HEK293T (cell line): ENCODE measurements at regions not wholly inside any gene's neighbourhood (a gene's known extent, or its start where the extent isn't known, plus 50 kb on each side); places are given as distances from the start of the nearest gene placed in this dataset.

Experiments
- ARNT ChIP-seq: fragments of 450-650 bp; IDR thresholded peaks from 2 replicates; pipeline ENCODE4 v1.6.1; 2017; ENCODE audit warnings: mild to moderate bottlenecking
- BHLHE40 ChIP-seq: fragments of 450-650 bp; IDR thresholded peaks from 2 replicates; pipeline ENCODE4 v1.6.1; 2016; ENCODE audit warnings: mild to moderate bottlenecking, moderate library complexity, borderline replicate concordance
- SUZ12 ChIP-seq: fragments of 450-650 bp; IDR thresholded peaks from 2 replicates; pipeline ENCODE4 v1.6.1; 2016; ENCODE audit warnings: mild to moderate bottlenecking
- TARDBP ChIP-seq: fragments of 450-650 bp; IDR thresholded peaks from 2 replicates; pipeline ENCODE4 v1.6.1; 2016

GRCh38 chr20:4084096-4084495 is 64.5 kb upstream of the SMOX start:
- TF ChIP-seq SUZ12 (no peak), TARDBP (no peak), BHLHE40 (no peak), ARNT (no peak)
